HepG2 (cell line): ENCODE measurements at regions not wholly inside any gene's neighbourhood (a gene's known extent, or its start where the extent isn't known, plus 50 kb on each side); places are given as distances from the start of the nearest gene placed in this dataset.

Experiments
- ELF1 ChIP-seq: sonication (generic); formaldehyde crosslinking; IDR thresholded peaks from 2 replicates; pipeline ENCODE4 v1.4.0; 2020; ENCODE audit warnings: missing genetic modification reagents
- HCFC1 ChIP-seq: fragments of 150-350 bp; IDR thresholded peaks from 2 replicates; pipeline ENCODE4 v1.6.1; 2014; ENCODE audit warnings: low read depth, low read length
- HMG20A ChIP-seq: IDR thresholded peaks from 2 replicates; pipeline ENCODE4 v1.6.1; 2016; ENCODE audit warnings: borderline replicate concordance
- HNF4G ChIP-seq, 2 experiments: sonication (generic) in 1 of 2; formaldehyde crosslinking in 1 of 2; IDR thresholded peaks; 2 replicates each; pipeline versions ENCODE4 v1.4.0 to v1.6.1; 2011 to 2020; ENCODE audit warnings: borderline replicate concordance in 2 of 2, low read depth in 2 of 2, mild to moderate bottlenecking in 2 of 2, low read length in 1 of 2, missing genetic modification reagents in 1 of 2, moderate library complexity in 1 of 2
- JUNB ChIP-seq: sonication (generic); formaldehyde crosslinking; IDR thresholded peaks from 2 replicates; pipeline ENCODE4 v1.8.0; 2022; ENCODE audit warnings: missing genetic modification reagents, mild to moderate bottlenecking, borderline replicate concordance
- MED8 ChIP-seq: sonication (generic); formaldehyde crosslinking; IDR thresholded peaks from 2 replicates; pipeline ENCODE4 v1.8.1; 2023; ENCODE audit warnings: mild to moderate bottlenecking, missing genetic modification reagents; ENCODE audit not compliant: insufficient replicate concordance
- MEIS2 ChIP-seq: sonication (generic); formaldehyde crosslinking; IDR thresholded peaks from 2 replicates; pipeline ENCODE4 v1.9.0; 2021; ENCODE audit warnings: mild to moderate bottlenecking, missing genetic modification reagents
- NCOR1 ChIP-seq: fragments of 200-600 bp; sonication (generic); IDR thresholded peaks from 2 replicates; pipeline ENCODE4 v1.7.0; 2017; ENCODE audit warnings: antibody characterized with exemption, low read length, borderline replicate concordance
- SOX5 ChIP-seq: IDR thresholded peaks from 2 replicates; pipeline ENCODE4 v1.6.1; 2016; ENCODE audit warnings: borderline replicate concordance
- SSRP1 ChIP-seq: IDR thresholded peaks from 2 replicates; pipeline ENCODE4 v1.6.1; 2016; ENCODE audit warnings: control low read depth
- TBX2 ChIP-seq: sonication (generic); formaldehyde crosslinking; IDR thresholded peaks from 2 replicates; pipeline ENCODE4 v1.5.0; 2020; ENCODE audit warnings: missing genetic modification reagents, mild to moderate bottlenecking, borderline replicate concordance
- TFAP4 ChIP-seq: sonication (generic); IDR thresholded peaks from 2 replicates; pipeline ENCODE4 v1.6.1; 2016; ENCODE audit warnings: low read depth, borderline replicate concordance
- ZFP62 ChIP-seq: sonication (generic); formaldehyde crosslinking; IDR thresholded peaks from 2 replicates; pipeline ENCODE4 v1.4.0; 2020; ENCODE audit warnings: missing genetic modification reagents
- ZFY ChIP-seq: sonication (generic); formaldehyde crosslinking; IDR thresholded peaks from 2 replicates; pipeline ENCODE4 v1.4.0; 2020; ENCODE audit warnings: missing genetic modification reagents
- ZNF512 ChIP-seq: sonication (generic); formaldehyde crosslinking; IDR thresholded peaks from 2 replicates; pipeline ENCODE4 v1.4.0; 2020; ENCODE audit warnings: mild to moderate bottlenecking, missing genetic modification reagents
- ZNF766 ChIP-seq: sonication (generic); formaldehyde crosslinking; IDR thresholded peaks from 2 replicates; pipeline ENCODE4 v1.5.0; 2020; ENCODE audit warnings: missing genetic modification reagents, borderline replicate concordance
- TF ChIP-seq, protein P1 (sequence below): IDR thresholded peaks from 2 replicates; pipeline ENCODE4 v1.4.0; 2020; ENCODE audit warnings: mild to moderate bottlenecking, missing genetic modification reagents
- TF ChIP-seq, protein P2 (sequence below): sonication (generic); formaldehyde crosslinking; IDR thresholded peaks from 2 replicates; pipeline ENCODE4 v1.4.0; 2020; ENCODE audit warnings: missing genetic modification reagents, borderline replicate concordance
- TF ChIP-seq, protein P3 (sequence below): sonication (generic); formaldehyde crosslinking; IDR thresholded peaks from 2 replicates; pipeline ENCODE4 v1.8.0; 2022; ENCODE audit warnings: missing genetic modification reagents, mild to moderate bottlenecking, moderate library complexity, borderline replicate concordance

DNA sequence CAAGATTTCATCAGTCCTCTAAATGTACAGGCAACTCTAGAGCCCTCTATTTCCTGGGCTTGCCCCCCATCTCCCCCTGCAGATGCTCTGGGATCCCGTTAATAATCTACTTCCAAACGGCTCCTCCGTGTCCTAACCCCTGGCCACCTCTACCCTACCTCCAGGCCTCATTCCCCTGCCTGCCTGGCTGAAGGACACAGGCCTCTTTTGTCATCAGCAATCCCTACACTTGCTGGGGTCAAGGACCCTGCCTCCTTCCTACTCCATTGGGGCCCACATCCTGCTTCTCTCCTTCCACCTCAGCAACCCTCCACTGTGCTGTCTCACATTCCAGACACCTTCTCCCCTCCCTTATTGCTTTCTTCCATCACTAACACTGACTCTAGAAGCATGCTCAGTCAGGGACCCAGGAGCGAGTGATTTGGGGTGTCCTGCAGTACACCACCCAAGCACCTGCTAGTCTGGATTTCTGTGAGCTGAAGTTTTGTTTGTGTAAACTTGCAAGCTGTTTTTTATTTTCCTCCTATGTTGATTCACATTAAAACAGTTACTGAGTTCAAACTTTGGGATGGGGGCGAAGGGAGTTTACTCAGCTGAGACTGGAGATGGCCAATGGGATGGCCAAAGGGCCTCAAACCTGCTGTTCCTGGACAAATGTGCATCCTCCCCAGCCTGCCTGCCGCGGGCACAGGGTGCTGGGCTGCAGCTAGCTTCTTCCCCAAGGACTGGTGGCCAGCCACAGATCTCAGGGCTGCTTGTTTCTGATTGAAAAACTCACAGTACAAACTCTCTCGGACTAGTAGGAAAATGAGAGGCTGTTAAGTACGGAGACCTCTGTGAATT is 314.7 kb downstream of the FOXO1 start (continued):
- TF ChIP-seq MED8 (CRISPR knock-in tag) (no peak), ZFP62 (CRISPR knock-in tag) (no peak), ZNF766 (no peak), TBX2 (CRISPR knock-in tag) (peak; percentile 19; the same call in 1 of the 2 replicates), SSRP1 (no peak), MEIS2 (no peak), NCOR1 (peak; percentile 35; the same call in 1 of the 2 replicates), ELF1 (CRISPR knock-in tag) (no peak), TFAP4 (peak; percentile 63; the same call in 1 of the 2 replicates), ZNF512 (CRISPR knock-in tag) (no peak), HNF4G (IDR thresholded peaks at IDR 0.05; ENCODE audit: borderline replicate concordance, low read depth, low read length) (no peak), HNF4G (CRISPR knock-in tag; IDR thresholded peaks at IDR 0.05; ENCODE audit: borderline replicate concordance, low read depth) (no peak), SOX5 (CRISPR knock-in tag) (peak; percentile 38; the same call in 1 of the 2 replicates), JUNB (CRISPR knock-in tag) (no peak), HMG20A (0 out of 2 replicates have a peak, but pooled peaks have one; percentile 13), ZFY (CRISPR knock-in tag) (peak; percentile 50; the same call in 1 of the 2 replicates), HCFC1 (no peak)
- TF ChIP-seq, protein P1, sequence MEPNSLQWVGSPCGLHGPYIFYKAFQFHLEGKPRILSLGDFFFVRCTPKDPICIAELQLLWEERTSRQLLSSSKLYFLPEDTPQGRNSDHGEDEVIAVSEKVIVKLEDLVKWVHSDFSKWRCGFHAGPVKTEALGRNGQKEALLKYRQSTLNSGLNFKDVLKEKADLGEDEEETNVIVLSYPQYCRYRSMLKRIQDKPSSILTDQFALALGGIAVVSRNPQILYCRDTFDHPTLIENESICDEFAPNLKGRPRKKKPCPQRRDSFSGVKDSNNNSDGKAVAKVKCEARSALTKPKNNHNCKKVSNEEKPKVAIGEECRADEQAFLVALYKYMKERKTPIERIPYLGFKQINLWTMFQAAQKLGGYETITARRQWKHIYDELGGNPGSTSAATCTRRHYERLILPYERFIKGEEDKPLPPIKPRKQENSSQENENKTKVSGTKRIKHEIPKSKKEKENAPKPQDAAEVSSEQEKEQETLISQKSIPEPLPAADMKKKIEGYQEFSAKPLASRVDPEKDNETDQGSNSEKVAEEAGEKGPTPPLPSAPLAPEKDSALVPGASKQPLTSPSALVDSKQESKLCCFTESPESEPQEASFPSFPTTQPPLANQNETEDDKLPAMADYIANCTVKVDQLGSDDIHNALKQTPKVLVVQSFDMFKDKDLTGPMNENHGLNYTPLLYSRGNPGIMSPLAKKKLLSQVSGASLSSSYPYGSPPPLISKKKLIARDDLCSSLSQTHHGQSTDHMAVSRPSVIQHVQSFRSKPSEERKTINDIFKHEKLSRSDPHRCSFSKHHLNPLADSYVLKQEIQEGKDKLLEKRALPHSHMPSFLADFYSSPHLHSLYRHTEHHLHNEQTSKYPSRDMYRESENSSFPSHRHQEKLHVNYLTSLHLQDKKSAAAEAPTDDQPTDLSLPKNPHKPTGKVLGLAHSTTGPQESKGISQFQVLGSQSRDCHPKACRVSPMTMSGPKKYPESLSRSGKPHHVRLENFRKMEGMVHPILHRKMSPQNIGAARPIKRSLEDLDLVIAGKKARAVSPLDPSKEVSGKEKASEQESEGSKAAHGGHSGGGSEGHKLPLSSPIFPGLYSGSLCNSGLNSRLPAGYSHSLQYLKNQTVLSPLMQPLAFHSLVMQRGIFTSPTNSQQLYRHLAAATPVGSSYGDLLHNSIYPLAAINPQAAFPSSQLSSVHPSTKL (CRISPR knock-in tag): peak; percentile 82
- TF ChIP-seq, protein P2, sequence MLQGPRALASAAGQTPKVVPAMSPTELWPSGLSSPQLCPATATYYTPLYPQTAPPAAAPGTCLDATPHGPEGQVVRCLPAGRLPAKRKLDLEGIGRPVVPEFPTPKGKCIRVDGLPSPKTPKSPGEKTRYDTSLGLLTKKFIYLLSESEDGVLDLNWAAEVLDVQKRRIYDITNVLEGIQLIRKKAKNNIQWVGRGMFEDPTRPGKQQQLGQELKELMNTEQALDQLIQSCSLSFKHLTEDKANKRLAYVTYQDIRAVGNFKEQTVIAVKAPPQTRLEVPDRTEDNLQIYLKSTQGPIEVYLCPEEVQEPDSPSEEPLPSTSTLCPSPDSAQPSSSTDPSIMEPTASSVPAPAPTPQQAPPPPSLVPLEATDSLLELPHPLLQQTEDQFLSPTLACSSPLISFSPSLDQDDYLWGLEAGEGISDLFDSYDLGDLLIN (CRISPR knock-in tag): no peak
- TF ChIP-seq, protein P3, sequence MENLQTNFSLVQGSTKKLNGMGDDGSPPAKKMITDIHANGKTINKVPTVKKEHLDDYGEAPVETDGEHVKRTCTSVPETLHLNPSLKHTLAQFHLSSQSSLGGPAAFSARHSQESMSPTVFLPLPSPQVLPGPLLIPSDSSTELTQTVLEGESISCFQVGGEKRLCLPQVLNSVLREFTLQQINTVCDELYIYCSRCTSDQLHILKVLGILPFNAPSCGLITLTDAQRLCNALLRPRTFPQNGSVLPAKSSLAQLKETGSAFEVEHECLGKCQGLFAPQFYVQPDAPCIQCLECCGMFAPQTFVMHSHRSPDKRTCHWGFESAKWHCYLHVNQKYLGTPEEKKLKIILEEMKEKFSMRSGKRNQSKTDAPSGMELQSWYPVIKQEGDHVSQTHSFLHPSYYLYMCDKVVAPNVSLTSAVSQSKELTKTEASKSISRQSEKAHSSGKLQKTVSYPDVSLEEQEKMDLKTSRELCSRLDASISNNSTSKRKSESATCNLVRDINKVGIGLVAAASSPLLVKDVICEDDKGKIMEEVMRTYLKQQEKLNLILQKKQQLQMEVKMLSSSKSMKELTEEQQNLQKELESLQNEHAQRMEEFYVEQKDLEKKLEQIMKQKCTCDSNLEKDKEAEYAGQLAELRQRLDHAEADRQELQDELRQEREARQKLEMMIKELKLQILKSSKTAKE (CRISPR knock-in tag): peak; percentile 47; the same call in 1 of the 2 replicates
